ENCODE measurements at regions not wholly inside any gene's neighbourhood (a gene's known extent, or its start where the extent isn't known, plus 50 kb on each side); places are given as distances from the start of the nearest gene placed in this dataset.

DNA sequence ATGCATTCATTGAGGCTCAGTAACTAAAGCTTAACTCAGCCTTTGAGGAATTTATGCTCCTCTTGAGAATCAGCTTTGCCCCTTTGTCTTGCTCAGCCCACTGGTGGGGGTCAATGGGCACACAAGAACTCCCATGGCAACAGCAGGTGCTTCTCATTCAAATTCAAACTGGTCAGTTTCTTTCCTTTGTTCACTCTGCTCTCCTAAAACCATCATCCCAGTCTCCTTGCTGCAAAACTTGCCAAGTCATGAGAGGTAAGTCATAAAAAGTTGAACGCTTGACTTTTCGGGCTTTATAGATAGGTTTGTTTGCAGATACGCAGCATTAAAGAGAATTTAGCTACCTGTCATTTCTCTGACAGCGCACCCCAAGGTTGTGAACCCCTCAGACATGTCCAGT, 146.8 kb downstream of the TFAP2A start:
- Histone ChIP-seq H4K20me1 (replicated peaks; ENCODE audit: control insufficient read depth, extremely low read depth, insufficient read depth, low read length) (no peaks in the 10 kb centered on the region), H3K9me1 (replicated peaks; ENCODE audit: control insufficient read depth, extremely low read depth, insufficient read depth, low read length) (no peaks in the 10 kb centered on the region), H3K9ac (replicated peaks; ENCODE audit: extremely low read depth, insufficient read depth, low read length) (no peak overlapping the region), H3K4me1 (ENCODE audit: control insufficient read depth, extremely low read depth, insufficient read depth, low read length) (no peaks in the 10 kb centered on the region), H3K27ac (ENCODE audit: insufficient read depth, low read depth, low read length) (no peak overlapping the region), H3K4me3 (replicated peaks in 1 of 3; ENCODE audit: insufficient read depth in 1 of 3, low read depth in 1 of 3, low read length in 3 of 3) (no peak overlapping the region), H2AFZ (ENCODE audit: low read depth, low read length) (no peak overlapping the region), H3K79me2 (ENCODE audit: control insufficient read depth, insufficient read depth, low read length) (no peaks in the 10 kb centered on the region), H3K9me3 (replicated peaks; ENCODE audit: control insufficient read depth, insufficient read depth, low read length) (no peaks in the 10 kb centered on the region), H3K27me3 (ENCODE audit: control insufficient read depth in 2 of 2, insufficient read depth in 2 of 2, low read length in 2 of 2) (no peaks in the 10 kb centered on the region), H3K4me2 (ENCODE audit: insufficient read depth, low read length) (no peak overlapping the region), H3K36me3 (ENCODE audit: control insufficient read depth in 2 of 2, extremely low read depth in 1 of 2, insufficient read depth in 2 of 2, low read length in 2 of 2) (no peaks in the 10 kb centered on the region)
- no TSS peak for BruUV-seq (replicated peaks)
- CTCF ChIA-PET: no interaction called here
- intact Hi-C loops (cut with micrococcal nuclease): no loop called here
- POLR2A ChIA-PET: no interaction called here
- dilution Hi-C loops (cut with MboI; ENCODE audit: extremely low pct_ligation_motif_present, low sequenced_read_pairs): no loop called here
- DNase-seq (ENCODE audit: low read depth, low spot score): no peak
- TF ChIP-seq JUN (IDR thresholded peaks at IDR 0.05; ENCODE audit: borderline replicate concordance, insufficient read depth, insufficient read length, low read depth) (no peak), MYC (IDR thresholded peaks at IDR 0.05; ENCODE audit: low read depth, low read length) (no peak)
- FAIRE-seq: no peak

DNA sequence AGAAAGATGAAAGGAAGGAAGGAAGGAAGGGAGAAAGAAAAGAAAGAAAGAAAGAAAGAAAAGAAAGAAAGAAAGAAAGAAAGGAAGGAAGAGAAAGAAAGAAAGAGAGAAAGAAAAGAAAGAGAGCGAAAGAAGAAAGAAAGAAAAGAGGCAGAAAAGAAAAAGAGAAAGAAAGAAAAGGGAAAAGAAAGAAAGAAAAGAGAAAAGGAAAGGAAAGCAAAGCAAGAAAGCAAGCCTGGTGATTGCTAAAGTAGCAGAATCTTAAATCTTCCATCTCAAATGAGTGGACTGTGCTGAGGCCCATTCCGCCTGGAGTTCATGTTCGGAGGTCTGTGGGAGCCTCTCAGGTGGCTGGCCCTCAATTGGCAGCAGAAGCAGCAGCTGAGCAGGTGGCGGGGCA, 148.4 kb downstream of the TFAP2A start:
- H3K4me2 ChIP-seq (ENCODE audit: insufficient read depth, low read length): no peak overlapping the region
- FAIRE-seq: no peak
- H3K9me1 ChIP-seq (replicated peaks; ENCODE audit: control insufficient read depth, extremely low read depth, insufficient read depth, low read length): no peaks in the 10 kb centered on the region
- H3K9me3 ChIP-seq (replicated peaks; ENCODE audit: control insufficient read depth, insufficient read depth, low read length): no peaks in the 10 kb centered on the region
- H3K4me3 ChIP-seq (replicated peaks in 1 of 3; ENCODE audit: insufficient read depth in 1 of 3, low read depth in 1 of 3, low read length in 3 of 3): no peak overlapping the region
- H3K9ac ChIP-seq (replicated peaks; ENCODE audit: extremely low read depth, insufficient read depth, low read length): no peak overlapping the region
- no peaks in the 10 kb centered on the region for H3K36me3 ChIP-seq (ENCODE audit: control insufficient read depth in 2 of 2, extremely low read depth in 1 of 2, insufficient read depth in 2 of 2, low read length in 2 of 2)
- H3K27me3 ChIP-seq (ENCODE audit: control insufficient read depth in 2 of 2, insufficient read depth in 2 of 2, low read length in 2 of 2): no peaks in the 10 kb centered on the region
- H4K20me1 ChIP-seq (replicated peaks; ENCODE audit: control insufficient read depth, extremely low read depth, insufficient read depth, low read length): no peaks in the 10 kb centered on the region
- no peak overlapping the region for H3K27ac ChIP-seq (ENCODE audit: insufficient read depth, low read depth, low read length)
- ChIA-PET POLR2A (no interaction called here), CTCF (no interaction called here)
- BruUV-seq (replicated peaks): no TSS peak
- no peak for DNase-seq (ENCODE audit: low read depth, low spot score)
- no peak overlapping the region for H2AFZ ChIP-seq (ENCODE audit: low read depth, low read length)
- H3K79me2 ChIP-seq (ENCODE audit: control insufficient read depth, insufficient read depth, low read length): no peaks in the 10 kb centered on the region
- dilution Hi-C loops (cut with MboI; ENCODE audit: extremely low pct_ligation_motif_present, low sequenced_read_pairs) (no loop called here), intact Hi-C loops (cut with micrococcal nuclease) (no loop called here)
- no peaks in the 10 kb centered on the region for H3K4me1 ChIP-seq (ENCODE audit: control insufficient read depth, extremely low read depth, insufficient read depth, low read length)
- TF ChIP-seq FOS (IDR thresholded peaks at IDR 0.05; ENCODE audit: borderline replicate concordance, insufficient read depth, low read length): no peak
- no peak for TF ChIP-seq EZH2 (IDR thresholded peaks at IDR 0.05; ENCODE audit: borderline replicate concordance, low read depth, low read length, severe bottlenecking)
- TF ChIP-seq JUN (IDR thresholded peaks at IDR 0.05; ENCODE audit: borderline replicate concordance, insufficient read depth, insufficient read length, low read depth): no peak
- no peak for TF ChIP-seq GATA2 (IDR thresholded peaks at IDR 0.05; ENCODE audit: insufficient read depth, insufficient read length, low read depth, low read length)
